ENCODE measurements at regions not wholly inside any gene's neighbourhood (a gene's known extent, or its start where the extent isn't known, plus 50 kb on each side); places are given as distances from the start of the nearest gene placed in this dataset.

GRCh38 chr6:44569931-44570385 lies 182.5 kb downstream of the CDC5L start (continued):
- TF ChIP-seq CTCF (IDR thresholded peaks at IDR 0.05), result no peak
- TF ChIP-seq, protein P1, sequence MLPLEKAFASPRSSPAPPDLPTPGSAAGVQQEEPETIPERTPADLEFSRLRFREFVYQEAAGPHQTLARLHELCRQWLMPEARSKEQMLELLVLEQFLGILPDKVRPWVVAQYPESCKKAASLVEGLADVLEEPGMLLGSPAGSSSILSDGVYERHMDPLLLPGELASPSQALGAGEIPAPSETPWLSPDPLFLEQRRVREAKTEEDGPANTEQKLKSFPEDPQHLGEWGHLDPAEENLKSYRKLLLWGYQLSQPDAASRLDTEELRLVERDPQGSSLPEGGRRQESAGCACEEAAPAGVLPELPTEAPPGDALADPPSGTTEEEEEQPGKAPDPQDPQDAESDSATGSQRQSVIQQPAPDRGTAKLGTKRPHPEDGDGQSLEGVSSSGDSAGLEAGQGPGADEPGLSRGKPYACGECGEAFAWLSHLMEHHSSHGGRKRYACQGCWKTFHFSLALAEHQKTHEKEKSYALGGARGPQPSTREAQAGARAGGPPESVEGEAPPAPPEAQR (CRISPR knock-in tag; IDR thresholded peaks at IDR 0.05), result no peak
- TF ChIP-seq, protein P2, sequence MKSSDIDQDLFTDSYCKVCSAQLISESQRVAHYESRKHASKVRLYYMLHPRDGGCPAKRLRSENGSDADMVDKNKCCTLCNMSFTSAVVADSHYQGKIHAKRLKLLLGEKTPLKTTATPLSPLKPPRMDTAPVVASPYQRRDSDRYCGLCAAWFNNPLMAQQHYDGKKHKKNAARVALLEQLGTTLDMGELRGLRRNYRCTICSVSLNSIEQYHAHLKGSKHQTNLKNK (CRISPR knock-in tag; IDR thresholded peaks at IDR 0.05), result no peak

GRCh38 chr6:44571510-44571909 lies 184.0 kb downstream of the CDC5L start:
- Mint-ChIP-seq H3K27me3 (ENCODE audit: low read depth) (no peaks in the 10 kb centered on the region; the same call in 1 of the 2 replicates), H3K9me3 (peaks cover 5% of the 10 kb centered on the region), H3K27ac (no peak overlapping the region), H3K36me3 (no peaks in the 10 kb centered on the region), H3K4me1 (peaks cover 13% of the 10 kb centered on the region), H3K4me3 (no peak overlapping the region)
- CTCF ChIA-PET, result interaction anchor here (0.8 to 3.6 kb wide), 3 partner anchors 84 to 101 kb away, joined by 3 to 28 read pairs (median 3); no protein-coding TSS in a partner anchor
- no peak for TF ChIP-seq GABPB1 (CRISPR knock-in tag; IDR thresholded peaks at IDR 0.05)
- no peak for TF ChIP-seq EMX1 (CRISPR knock-in tag; IDR thresholded peaks at IDR 0.05)
- TF ChIP-seq, protein P3, sequence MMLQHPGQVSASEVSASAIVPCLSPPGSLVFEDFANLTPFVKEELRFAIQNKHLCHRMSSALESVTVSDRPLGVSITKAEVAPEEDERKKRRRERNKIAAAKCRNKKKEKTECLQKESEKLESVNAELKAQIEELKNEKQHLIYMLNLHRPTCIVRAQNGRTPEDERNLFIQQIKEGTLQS (CRISPR knock-in tag; conservative IDR thresholded peaks at IDR 0.05), result no peak
- TF ChIP-seq, protein P4, sequence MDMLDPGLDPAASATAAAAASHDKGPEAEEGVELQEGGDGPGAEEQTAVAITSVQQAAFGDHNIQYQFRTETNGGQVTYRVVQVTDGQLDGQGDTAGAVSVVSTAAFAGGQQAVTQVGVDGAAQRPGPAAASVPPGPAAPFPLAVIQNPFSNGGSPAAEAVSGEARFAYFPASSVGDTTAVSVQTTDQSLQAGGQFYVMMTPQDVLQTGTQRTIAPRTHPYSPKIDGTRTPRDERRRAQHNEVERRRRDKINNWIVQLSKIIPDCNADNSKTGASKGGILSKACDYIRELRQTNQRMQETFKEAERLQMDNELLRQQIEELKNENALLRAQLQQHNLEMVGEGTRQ (CRISPR knock-in tag; IDR thresholded peaks at IDR 0.05), result no peak
- no peak for TF ChIP-seq ESRRA (CRISPR knock-in tag; IDR thresholded peaks at IDR 0.05; ENCODE audit: borderline replicate concordance)
- TF ChIP-seq NR1H2 (CRISPR knock-in tag; IDR thresholded peaks at IDR 0.05), result no peak
- TF ChIP-seq IRF2 (CRISPR knock-in tag; IDR thresholded peaks at IDR 0.05; ENCODE audit: borderline replicate concordance, low read depth), result no peak
- no peak for TF ChIP-seq TEAD4 (CRISPR knock-in tag; IDR thresholded peaks at IDR 0.05)
- no peak for TF ChIP-seq ZNF396 (CRISPR knock-in tag; IDR thresholded peaks at IDR 0.05; ENCODE audit: borderline replicate concordance)
- no peak for TF ChIP-seq CREM (CRISPR knock-in tag; IDR thresholded peaks at IDR 0.05)
- no peak for TF ChIP-seq HMGXB4 (CRISPR knock-in tag; IDR thresholded peaks at IDR 0.05)
- no peak for TF ChIP-seq ERG (CRISPR knock-in tag; IDR thresholded peaks at IDR 0.05)
- no peak for TF ChIP-seq CREB1 (CRISPR knock-in tag; IDR thresholded peaks at IDR 0.05)
- TF ChIP-seq, protein P5, sequence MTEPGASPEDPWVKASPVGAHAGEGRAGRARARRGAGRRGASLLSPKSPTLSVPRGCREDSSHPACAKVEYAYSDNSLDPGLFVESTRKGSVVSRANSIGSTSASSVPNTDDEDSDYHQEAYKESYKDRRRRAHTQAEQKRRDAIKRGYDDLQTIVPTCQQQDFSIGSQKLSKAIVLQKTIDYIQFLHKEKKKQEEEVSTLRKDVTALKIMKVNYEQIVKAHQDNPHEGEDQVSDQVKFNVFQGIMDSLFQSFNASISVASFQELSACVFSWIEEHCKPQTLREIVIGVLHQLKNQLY (CRISPR knock-in tag; IDR thresholded peaks at IDR 0.05), result no peak
- ATAC-seq, result no peak
- POLR2A ChIA-PET, result no interaction called here
- DNase-seq (ENCODE audit: low spot score), result no peak
